Natural killer cell (primary cell): ENCODE measurements at regions not wholly inside any gene's neighbourhood (a gene's known extent, or its start where the extent isn't known, plus 50 kb on each side); places are given as distances from the start of the nearest gene placed in this dataset.
A peak's percentile ranks its signal among the peaks of the same experiment; 100 is the strongest.

Experiments
- ATAC-seq, 3 donors: fragments of 150-1000 bp in 2 of 3; fragments of 200-7000 bp in 1 of 3; cut with Tn5 transposase; 1 replicate in 1 of 3; 2 replicates in 2 of 3; pipeline ENCODE4 v1.10.0; 2021; ENCODE audit warnings: mild to moderate bottlenecking in 2 of 3, moderate library complexity in 2 of 3
- DNase-seq, 2 donors: peaks; one replicate each; pipeline versions ENCODE4 v3.0.0 to v3.0.0-alpha.2; 2013 to 2021; ENCODE audit warnings: mixed read lengths in 1 of 2
- H3K27ac ChIP-seq: one replicate; pipeline ENCODE4 v1.5.1; 2013; ENCODE audit warnings: mild to moderate bottlenecking, low read length
- H3K27me3 ChIP-seq: one replicate; pipeline ENCODE4 v1.6.1; 2013; ENCODE audit warnings: low read length; ENCODE audit not compliant: control insufficient read depth, insufficient read depth
- H3K36me3 ChIP-seq: one replicate; pipeline ENCODE4 v1.6.1; 2013; ENCODE audit warnings: low read length; ENCODE audit not compliant: control insufficient read depth, insufficient read depth
- H3K4me1 ChIP-seq: one replicate; pipeline ENCODE4 v1.6.1; 2013; ENCODE audit warnings: low read length; ENCODE audit not compliant: control insufficient read depth, insufficient read depth
- H3K4me3 ChIP-seq: one replicate; pipeline ENCODE4 v1.5.1; 2013; ENCODE audit warnings: low read length
- H3K9me3 ChIP-seq: one replicate; pipeline ENCODE4 v1.6.1; 2013; ENCODE audit warnings: low read length; ENCODE audit not compliant: control insufficient read depth, insufficient read depth
- H3K27ac Mint-ChIP-seq, 2 donors: one replicate each; pipeline ENCODE4 v1.8.0; 2022; ENCODE audit warnings: mild to moderate bottlenecking in 2 of 2, mixed read lengths in 2 of 2, moderate library complexity in 1 of 2
- H3K27me3 Mint-ChIP-seq, 2 donors: one replicate each; pipeline ENCODE4 v1.8.0; 2022; ENCODE audit warnings: low read depth in 2 of 2, mixed read lengths in 2 of 2
- H3K36me3 Mint-ChIP-seq: one replicate; pipeline ENCODE4 v1.8.0; 2022; ENCODE audit warnings: mixed read lengths
- H3K4me1 Mint-ChIP-seq, 2 donors: one replicate each; pipeline ENCODE4 v1.8.0; 2022; ENCODE audit warnings: mixed read lengths in 2 of 2
- H3K4me3 Mint-ChIP-seq: one replicate; pipeline ENCODE4 v1.8.0; 2022; ENCODE audit warnings: mild to moderate bottlenecking, moderate library complexity, mixed read lengths
- H3K9me3 Mint-ChIP-seq, 2 donors: one replicate each; pipeline ENCODE4 v1.8.0; 2022; ENCODE audit warnings: mixed read lengths in 2 of 2
- CTCF ChIP-seq: fragments of 200-600 bp; IDR thresholded peaks from one replicate; pipeline ENCODE4 v1.8.0; 2022; ENCODE audit warnings: antibody characterized with exemption
- WGBS: methylation state at CpG from one replicate; pipeline ENCODE4 v1.1.7; 2013; ENCODE audit warnings: missing lambda C conversion rate; ENCODE audit not compliant: insufficient coverage; 5-methylcytosine and 5-hydroxymethylcytosine counted together
- intact Hi-C: fragments of 100-400 bp; cut with micrococcal nuclease; formaldehyde crosslinking; loops from one replicate; pipeline ENCODE4 v1.14.2; 2022

- intact Hi-C loops, result no loop called here
- Mint-ChIP-seq H3K4me3 (no peak overlapping the region), H3K4me1 (no peaks in the 10 kb centered on the region), H3K27me3 (no peaks in the 10 kb centered on the region), H3K9me3 (peaks cover 16 to 18% of the 10 kb centered on the region in 2 donors), H3K27ac (no peak overlapping the region), H3K36me3 (peaks cover 2% of the 10 kb centered on the region)
- Histone ChIP-seq H3K4me1 (no peaks in the 10 kb centered on the region), H3K27ac (no peak overlapping the region), H3K27me3 (no peaks in the 10 kb centered on the region), H3K9me3 (peaks cover 14% of the 10 kb centered on the region), H3K36me3 (no peaks in the 10 kb centered on the region), H3K4me3 (no peak overlapping the region)
- no peak for TF ChIP-seq CTCF
- DNase-seq (no peak), ATAC-seq (peak in 1 of 3 donors; percentile 21)
- WGBS, result 89% methylated on average over 5 of the region's 5 CpGs
Observed at GRCh38 chr2:19187323-19188020, 171.0 kb downstream of the OSR1 start.

GRCh38 chr2:19185086-19185485 lies 173.3 kb downstream of the OSR1 start:
- no peak for TF ChIP-seq CTCF
- Histone ChIP-seq H3K27ac (no peak overlapping the region), H3K4me3 (no peak overlapping the region), H3K4me1 (no peaks in the 10 kb centered on the region), H3K27me3 (no peaks in the 10 kb centered on the region), H3K9me3 (peaks cover 14% of the 10 kb centered on the region), H3K36me3 (no peaks in the 10 kb centered on the region)
- Mint-ChIP-seq H3K27me3 (no peaks in the 10 kb centered on the region), H3K4me3 (no peak overlapping the region), H3K36me3 (peaks cover 25% of the 10 kb centered on the region), H3K9me3 (peaks cover 26% of the 10 kb centered on the region in 2 donors), H3K27ac (no peak overlapping the region), H3K4me1 (no peaks in the 10 kb centered on the region)
- DNase-seq, result no peak
- no peak for ATAC-seq
- intact Hi-C loops, result no loop called here
- WGBS, result 85% methylated on average over 4 of the region's 4 CpGs

GRCh38 chr2:19178175-19178574 lies 180.2 kb downstream of the OSR1 start:
- peaks cover 18 to 24% of the 10 kb centered on the region in 2 donors for H3K9me3 Mint-ChIP-seq
- no peak for DNase-seq

More at GRCh38 chr2:19178175-19178574, 180.2 kb downstream of the OSR1 start:
- Histone ChIP-seq H3K4me1 (no peaks in the 10 kb centered on the region), H3K27ac (no peak overlapping the region), H3K9me3 (no peaks in the 10 kb centered on the region), H3K27me3 (no peaks in the 10 kb centered on the region), H3K36me3 (no peaks in the 10 kb centered on the region), H3K4me3 (no peak overlapping the region)
- no peaks in the 10 kb centered on the region for H3K4me1 Mint-ChIP-seq
- peaks cover 32% of the 10 kb centered on the region for H3K36me3 Mint-ChIP-seq
- no peak for TF ChIP-seq CTCF
- no peak overlapping the region for H3K4me3 Mint-ChIP-seq
- 93% methylated on average over 2 of the region's 2 CpGs for WGBS
- H3K27ac Mint-ChIP-seq, result no peak overlapping the region
- no peak for ATAC-seq
- no peaks in the 10 kb centered on the region for H3K27me3 Mint-ChIP-seq
- intact Hi-C loops, result no loop called here
